Hepatic stellate cell (primary cell): ENCODE measurements at regions not wholly inside any gene's neighbourhood (a gene's known extent, or its start where the extent isn't known, plus 50 kb on each side); places are given as distances from the start of the nearest gene placed in this dataset.

Experiments used
- DNase-seq: peaks from one replicate; pipeline ENCODE4 v3.0.0; 2011; ENCODE audit warnings: low spot score

- peak; percentile 25 for DNase-seq
Observed at GRCh38 chr12:77122236-77122635, 56.9 kb upstream of the E2F7 start.

GRCh38 chr12:77120156-77121085 lies 55.1 kb upstream of the E2F7 start:
- no peak for DNase-seq

DNA sequence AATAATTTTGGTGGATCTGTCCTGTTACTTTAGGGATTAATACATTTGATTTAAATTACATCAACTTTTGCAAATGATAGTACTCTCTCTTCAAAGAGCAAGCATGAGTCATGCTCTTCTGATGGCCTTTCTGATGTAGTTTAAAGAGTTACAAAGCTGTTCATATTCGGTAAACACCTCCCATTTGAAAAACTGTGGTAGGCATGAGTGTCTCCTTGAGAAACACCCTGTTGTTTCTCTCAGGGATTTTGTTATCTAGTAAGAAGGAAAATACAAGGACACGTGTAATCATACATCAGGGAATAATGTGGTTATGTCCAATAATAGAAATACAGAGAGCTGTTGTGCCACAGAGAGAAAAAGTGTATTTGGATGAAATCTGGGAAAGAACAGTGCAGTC lies 53.3 kb upstream of the E2F7 start:
- no peak for DNase-seq

GRCh38 chr12:77116277-77116676 lies 50.9 kb upstream of the E2F7 start:
- peak; percentile 16 for DNase-seq

- no peak for DNase-seq
Observed at GRCh38 chr12:77115471-77115870, 50.1 kb upstream of the E2F7 start.
